RWPE2 (cell line): ENCODE measurements at regions not wholly inside any gene's neighbourhood (a gene's known extent, or its start where the extent isn't known, plus 50 kb on each side); places are given as distances from the start of the nearest gene placed in this dataset.

Experiments
- ATAC-seq: fragments of 200-7000 bp; cut with Tn5 transposase; 3 replicates; pipeline ENCODE4 v1.9.1; 2021; ENCODE audit warnings: low read depth
- DNase-seq: peaks from one replicate; pipeline ENCODE4 v3.0.0-alpha.2; 2020; ENCODE audit warnings: low spot score
- H3K27ac ChIP-seq: fragments of 450-650 bp; 2 replicates; pipeline ENCODE4 v1.5.1; 2017; ENCODE audit warnings: mild to moderate bottlenecking; ENCODE audit not compliant: poor library complexity, severe bottlenecking
- H3K27me3 ChIP-seq: fragments of 250-450 bp; sonication (Bioruptor Pico); 2 replicates; pipeline ENCODE4 v1.5.1; 2021; ENCODE audit warnings: mild to moderate bottlenecking, moderate library complexity; ENCODE audit not compliant: insufficient read depth, poor library complexity, severe bottlenecking
- H3K36me3 ChIP-seq: fragments of 250-450 bp; sonication (Bioruptor Pico); 2 replicates; pipeline ENCODE4 v1.5.1; 2020; ENCODE audit warnings: low read depth, mild to moderate bottlenecking, moderate library complexity
- H3K4me1 ChIP-seq: fragments of 250-450 bp; sonication (Bioruptor Pico); 2 replicates; pipeline ENCODE4 v1.5.1; 2021; ENCODE audit warnings: mild to moderate bottlenecking, moderate library complexity; ENCODE audit not compliant: insufficient read depth, poor library complexity, severe bottlenecking
- H3K4me3 ChIP-seq: fragments of 250-450 bp; sonication (Bioruptor Pico); 2 replicates; pipeline ENCODE4 v1.5.1; 2021; ENCODE audit warnings: mild to moderate bottlenecking, moderate library complexity; ENCODE audit not compliant: severe bottlenecking
- H3K9me3 ChIP-seq: fragments of 250-450 bp; sonication (Bioruptor Pico); 2 replicates; pipeline ENCODE4 v1.5.1; 2021; ENCODE audit warnings: mild to moderate bottlenecking, moderate library complexity; ENCODE audit not compliant: severe bottlenecking
- CTCF ChIP-seq: fragments of 450-650 bp; IDR thresholded peaks from one replicate; pipeline ENCODE4 v1.5.1; 2017; ENCODE audit warnings: mild to moderate bottlenecking, moderate library complexity; ENCODE audit not compliant: poor library complexity, severe bottlenecking

DNA sequence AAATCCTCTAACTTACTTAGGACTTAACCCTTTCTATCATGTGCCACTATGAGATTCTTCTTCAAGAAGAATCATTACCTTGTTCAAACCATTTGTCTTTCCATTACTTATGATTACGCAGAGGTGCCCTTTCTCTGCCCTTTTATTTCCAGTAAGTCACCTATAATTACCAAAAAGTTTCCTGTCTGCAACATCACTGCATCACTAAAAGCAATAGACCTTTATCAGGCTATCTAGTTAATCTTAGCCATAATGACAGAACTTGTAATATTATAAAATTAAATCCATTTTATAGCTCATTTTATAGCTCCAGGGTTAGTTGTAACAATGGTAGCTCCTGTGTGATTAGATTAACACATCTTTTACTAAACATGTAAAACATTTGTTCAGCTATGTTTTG, 673.6 kb upstream of the PITX2 start:
- no peaks in the 10 kb centered on the region for H3K4me1 ChIP-seq
- H3K4me3 ChIP-seq = no peak overlapping the region
- no peaks in the 10 kb centered on the region for H3K27me3 ChIP-seq
- TF ChIP-seq CTCF = no peak
- DNase-seq = no peak
- H3K9me3 ChIP-seq = no peaks in the 10 kb centered on the region
- no peak for ATAC-seq
- no peaks in the 10 kb centered on the region for H3K36me3 ChIP-seq
- H3K27ac ChIP-seq = no peak overlapping the region

DNA sequence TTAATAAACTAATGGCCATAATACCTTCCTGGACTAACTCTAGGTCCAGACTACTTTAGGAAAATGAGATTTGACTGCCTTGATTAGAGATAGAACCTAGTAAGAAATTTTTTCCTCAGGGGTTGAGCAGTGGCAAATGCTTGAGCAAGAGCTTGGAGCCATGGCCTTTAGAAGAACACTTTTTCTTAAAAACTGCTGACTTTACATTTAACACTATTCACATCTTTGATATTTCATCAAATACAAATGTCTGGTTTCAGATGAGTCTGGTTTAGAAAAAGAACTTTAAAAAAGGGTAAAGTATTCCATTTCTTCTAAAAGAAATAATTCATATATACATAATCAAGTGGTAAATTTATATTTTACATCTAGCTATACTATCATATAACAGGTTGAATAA, 680.9 kb upstream of the PITX2 start:
- H3K4me1 ChIP-seq = no peaks in the 10 kb centered on the region
- no peaks in the 10 kb centered on the region for H3K27me3 ChIP-seq
- no peak overlapping the region for H3K4me3 ChIP-seq
- DNase-seq (no peak), ATAC-seq (no peak)
- no peak for TF ChIP-seq CTCF
- no peaks in the 10 kb centered on the region for H3K36me3 ChIP-seq
- no peaks in the 10 kb centered on the region for H3K9me3 ChIP-seq
- H3K27ac ChIP-seq = no peak overlapping the region

DNA sequence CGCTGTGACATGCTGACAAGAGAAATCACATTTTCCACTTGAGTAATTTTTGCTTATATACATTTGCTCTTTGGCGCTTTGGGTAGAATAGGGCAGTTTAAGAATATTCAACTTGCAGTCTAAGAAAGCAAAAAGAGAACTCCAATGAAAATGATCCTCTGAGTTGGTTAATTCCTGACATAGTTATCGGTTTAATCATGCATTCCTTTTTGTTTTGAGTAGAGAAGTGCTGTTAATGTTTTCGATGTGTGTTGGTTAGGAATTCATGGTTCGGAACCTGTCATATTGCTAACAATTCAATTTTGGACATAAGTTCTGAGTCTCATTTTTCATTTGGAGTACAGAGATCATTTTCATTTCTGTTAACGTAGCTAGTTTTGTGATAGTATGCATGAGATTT, 700.6 kb upstream of the PITX2 start:
- DNase-seq = no peak
- Histone ChIP-seq H3K4me3 (no peak overlapping the region), H3K27ac (no peak overlapping the region)

DNA sequence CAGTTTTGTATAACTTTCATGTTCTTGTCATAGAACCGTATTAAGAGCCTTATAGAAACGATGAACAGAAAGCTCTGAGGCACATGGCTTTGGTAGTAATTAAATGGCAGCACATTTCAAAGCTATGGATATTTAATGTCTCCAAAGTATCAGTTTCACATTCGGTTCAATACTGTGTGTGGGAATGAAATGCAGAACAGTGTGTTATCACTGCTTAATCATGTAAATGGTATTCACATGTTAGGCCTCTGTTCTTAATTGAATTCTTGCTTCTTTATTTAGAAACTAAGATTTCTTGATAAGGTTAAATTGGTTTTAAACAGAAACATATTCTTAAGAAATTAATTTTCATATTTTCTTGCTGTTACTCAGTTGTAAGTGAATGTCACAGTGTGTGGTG, 701.0 kb upstream of the PITX2 start:
- Histone ChIP-seq H3K27ac (no peak overlapping the region), H3K4me1 (no peaks in the 10 kb centered on the region), H3K27me3 (no peaks in the 10 kb centered on the region), H3K36me3 (no peaks in the 10 kb centered on the region), H3K4me3 (no peak overlapping the region), H3K9me3 (no peaks in the 10 kb centered on the region)
- DNase-seq = no peak
- no peak for TF ChIP-seq CTCF
- ATAC-seq = no peak

More for the DNA sequence above, 700.6 kb upstream of the PITX2 start:
- no peaks in the 10 kb centered on the region for H3K4me1 ChIP-seq
- no peak for TF ChIP-seq CTCF
- ATAC-seq = no peak
- no peaks in the 10 kb centered on the region for H3K27me3 ChIP-seq
- no peaks in the 10 kb centered on the region for H3K9me3 ChIP-seq
- no peaks in the 10 kb centered on the region for H3K36me3 ChIP-seq

DNA sequence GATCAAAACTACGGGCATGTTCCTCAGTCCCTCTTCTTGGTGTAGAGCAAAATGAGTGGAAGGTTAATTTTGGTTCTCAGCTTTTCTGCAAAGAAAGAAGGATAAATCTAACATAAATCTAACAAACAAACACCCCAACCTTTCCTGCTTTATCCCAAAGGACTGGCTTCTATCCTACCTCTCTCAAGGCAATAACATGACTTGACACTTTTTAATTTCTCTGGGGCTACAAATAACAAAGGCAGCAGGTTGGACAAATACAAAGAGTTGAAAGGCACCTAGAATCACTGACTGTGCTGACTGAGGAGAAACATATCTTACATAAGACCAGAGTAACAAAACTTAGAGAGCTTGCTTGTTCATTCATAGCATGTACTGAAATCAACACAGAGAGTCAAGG, 703.6 kb upstream of the PITX2 start:
- H3K9me3 ChIP-seq = no peaks in the 10 kb centered on the region
- no peak overlapping the region for H3K4me3 ChIP-seq
- H3K4me1 ChIP-seq = no peaks in the 10 kb centered on the region
- TF ChIP-seq CTCF = no peak
- no peaks in the 10 kb centered on the region for H3K36me3 ChIP-seq
- ATAC-seq = no peak
- DNase-seq = no peak
- H3K27ac ChIP-seq = no peak overlapping the region
- H3K27me3 ChIP-seq = no peaks in the 10 kb centered on the region
